GM18520 (cell line): ENCODE measurements at regions not wholly inside any gene's neighbourhood (a gene's known extent, or its start where the extent isn't known, plus 50 kb on each side); places are given as distances from the start of the nearest gene placed in this dataset.

ENCODE experiments used
- ATAC-seq: cut with Tn5 transposase; IDR thresholded peaks from one replicate; pipeline ENCODE4 v1.9.1; 2021; ENCODE audit not compliant: unreplicated experiment

DNA sequence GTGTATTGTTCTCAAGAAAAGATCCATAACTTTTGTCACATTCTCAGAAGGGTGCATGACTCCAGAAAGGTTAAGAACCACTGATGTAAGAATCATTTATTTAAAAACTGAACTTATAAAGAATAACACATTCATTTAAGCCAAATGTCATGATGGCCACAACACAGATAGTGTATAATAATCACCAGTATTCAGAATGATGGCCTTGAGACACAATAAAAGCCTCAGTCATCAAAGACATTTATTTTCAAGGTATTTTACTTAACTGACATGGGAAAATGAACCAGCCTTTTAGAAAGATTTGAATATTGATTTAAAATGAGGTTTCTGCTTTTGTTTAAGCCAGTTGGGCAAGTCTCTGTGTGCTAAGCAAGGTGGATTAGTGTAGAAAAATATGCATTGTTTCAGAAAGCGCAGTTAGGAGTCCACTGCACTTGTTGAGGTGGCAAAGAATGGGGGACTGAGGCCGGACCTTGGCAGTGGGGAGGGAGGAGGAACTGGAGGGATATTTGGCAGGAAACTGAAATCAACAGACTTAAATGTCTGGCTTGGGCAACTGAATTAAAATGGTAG lies 371.9 kb upstream of the ESRRG start:
- ATAC-seq = no peak

DNA sequence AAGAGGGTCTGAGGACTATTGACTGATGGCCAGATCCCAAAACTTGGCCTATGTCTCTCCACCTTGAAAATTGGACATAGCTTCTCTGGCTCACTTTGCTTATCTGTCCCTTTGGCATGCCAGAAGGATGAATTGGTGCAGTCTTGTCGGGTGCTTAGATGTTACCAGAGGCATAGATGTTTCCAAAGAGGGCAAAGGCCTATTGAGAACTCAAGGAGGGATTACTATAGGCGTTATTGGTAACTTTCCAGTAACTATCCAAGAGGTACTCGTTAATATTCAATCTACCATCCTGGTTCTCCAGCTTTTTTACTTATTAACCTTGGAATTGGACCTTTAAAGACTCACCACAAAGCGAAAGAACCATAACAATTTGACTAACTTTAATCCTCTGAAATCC lies 368.3 kb upstream of the ESRRG start:
- no peak for ATAC-seq

DNA sequence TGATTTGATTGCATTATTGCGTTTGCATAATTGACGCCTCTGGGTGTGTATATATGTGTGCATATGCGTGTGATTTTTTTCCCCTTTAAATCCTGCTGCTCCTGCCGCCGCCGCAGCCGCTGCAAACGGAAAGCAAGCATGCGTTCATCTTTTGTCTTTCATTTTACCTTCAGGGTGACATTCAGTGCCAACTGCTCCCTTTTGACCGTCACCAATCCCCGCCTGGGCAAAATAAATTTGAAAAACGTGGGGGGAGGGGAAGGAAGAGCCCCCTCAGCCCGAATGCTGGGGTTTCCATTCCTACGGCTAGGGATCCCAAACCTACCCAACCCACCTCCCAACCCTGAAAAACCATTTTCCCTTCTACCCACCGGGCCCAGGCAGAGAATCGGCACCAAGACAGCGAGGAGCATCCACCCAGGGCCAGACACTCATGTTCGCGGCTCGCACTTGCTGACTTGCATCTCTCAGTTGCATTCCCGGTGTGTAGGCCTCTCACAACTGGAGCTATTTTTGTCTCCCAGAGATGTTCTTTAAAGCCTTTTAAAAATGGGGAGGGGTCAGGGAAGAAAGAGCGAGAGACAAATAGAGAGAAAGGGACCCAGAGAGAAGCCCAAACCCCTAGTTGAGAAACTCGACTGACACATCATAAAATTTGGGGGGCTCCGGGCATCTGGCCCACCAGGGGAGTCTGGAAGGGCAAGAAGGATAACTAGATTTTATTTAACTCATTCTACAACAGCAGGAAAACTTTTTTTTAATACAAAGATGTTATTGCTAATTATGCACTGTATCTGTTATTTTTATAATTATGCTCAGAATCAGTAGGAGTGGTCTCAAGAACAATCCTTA lies 367.1 kb upstream of the ESRRG start:
- no peak for ATAC-seq

DNA sequence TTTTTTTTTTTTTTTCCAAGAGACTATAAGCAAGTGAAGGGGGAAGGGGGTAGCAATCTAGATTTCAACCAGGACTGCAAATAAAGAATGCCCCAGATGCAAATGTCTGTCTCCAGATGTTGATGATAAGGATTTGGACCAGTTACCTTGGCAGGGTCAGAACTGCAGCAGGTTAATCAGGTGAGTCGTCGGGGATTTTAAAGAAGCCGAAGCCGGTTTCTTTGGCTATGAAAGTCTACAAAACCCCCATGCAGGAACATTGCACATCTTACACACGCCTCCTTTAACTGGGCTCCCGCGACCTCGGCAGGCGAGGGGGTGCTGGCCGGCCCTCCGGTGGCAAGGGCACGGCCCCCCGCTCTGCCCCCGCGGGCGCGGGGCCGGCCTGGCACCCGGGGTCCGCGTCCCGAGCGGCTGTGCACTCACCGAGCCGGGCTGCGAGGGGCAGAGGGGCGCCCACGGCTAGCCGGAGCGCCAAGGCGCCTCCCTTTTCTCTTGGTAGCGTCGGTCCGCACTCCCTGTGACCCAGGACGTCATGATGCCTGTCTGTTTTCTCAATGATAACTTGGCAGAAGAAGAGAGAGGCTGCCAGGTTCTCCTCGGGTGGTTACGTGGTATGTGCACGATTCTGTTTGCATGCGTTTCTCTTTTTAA lies 366.3 kb upstream of the ESRRG start:
- ATAC-seq = no peak

DNA sequence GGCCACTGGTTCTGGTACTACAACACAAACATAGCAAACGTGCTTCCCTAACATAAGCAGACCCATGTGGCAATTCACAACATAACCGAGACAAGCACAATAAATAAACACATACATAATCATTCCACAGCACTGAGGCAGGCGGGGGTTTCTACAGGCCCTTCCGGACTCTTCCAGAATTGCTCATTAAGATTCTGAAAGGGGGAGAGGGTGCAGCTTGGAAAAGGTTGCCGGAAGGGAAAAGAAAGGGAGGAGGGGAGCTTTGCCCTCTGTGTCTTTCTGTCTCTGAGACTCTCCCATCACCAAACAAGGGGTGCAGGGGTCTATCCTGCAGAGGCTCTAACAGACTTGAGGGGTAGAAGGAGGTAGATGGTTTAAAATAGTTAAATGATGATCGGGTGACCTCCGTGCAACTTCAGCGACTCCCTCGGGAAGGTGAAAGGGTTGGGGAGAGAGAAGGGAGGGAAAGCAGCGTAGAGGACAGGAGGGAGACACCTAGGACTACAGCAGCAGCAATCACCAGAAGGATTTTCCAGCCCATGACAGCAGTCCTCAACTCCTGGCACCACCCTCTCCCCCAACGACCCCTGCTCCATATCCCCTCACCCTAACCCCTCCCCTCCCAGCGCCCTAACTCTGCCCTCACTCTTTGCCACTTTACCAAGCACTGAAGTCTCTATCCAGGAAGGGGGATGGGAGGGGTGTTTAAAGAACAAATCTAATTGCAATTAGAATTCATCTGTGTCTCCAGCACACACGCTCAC lies 365.5 kb upstream of the ESRRG start:
- no peak for ATAC-seq

DNA sequence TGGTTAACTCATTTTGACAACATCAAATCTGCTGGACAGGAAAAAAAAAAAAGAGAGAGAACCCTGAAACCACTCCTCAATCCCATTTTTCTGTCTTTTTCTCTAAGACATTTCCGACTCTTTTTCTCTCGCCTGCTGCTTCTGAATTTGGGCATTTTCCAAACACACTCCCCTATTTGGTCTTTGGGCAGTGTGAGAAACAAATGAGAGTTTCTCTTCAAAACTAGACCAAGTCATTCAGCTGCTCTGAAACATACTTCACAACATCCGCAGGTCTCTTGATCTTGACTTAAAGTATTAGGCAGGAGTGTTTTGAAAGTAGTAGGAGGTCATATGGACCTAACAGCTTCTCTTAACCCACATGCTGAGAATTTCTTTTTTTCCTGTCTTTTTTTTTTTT lies 364.8 kb upstream of the ESRRG start:
- no peak for ATAC-seq

DNA sequence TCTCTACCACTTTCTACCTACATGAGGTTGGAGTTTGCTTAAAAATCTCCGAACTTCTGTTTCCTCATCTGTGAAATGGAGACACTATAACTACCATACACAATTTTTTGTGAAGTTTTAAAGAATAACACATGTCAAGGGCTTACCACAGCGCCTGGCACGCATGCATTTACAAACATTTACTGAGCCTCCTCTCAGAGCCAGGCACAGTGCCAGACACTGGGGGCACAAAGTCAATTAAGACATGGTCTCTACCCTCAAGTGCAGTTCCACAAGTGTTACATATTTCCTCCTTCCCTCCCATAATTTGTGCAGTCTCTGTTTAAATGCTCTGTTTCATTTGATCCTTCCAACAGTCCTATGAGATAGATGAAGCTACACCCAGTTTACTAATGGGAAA lies 356.4 kb upstream of the ESRRG start:
- ATAC-seq = no peak

DNA sequence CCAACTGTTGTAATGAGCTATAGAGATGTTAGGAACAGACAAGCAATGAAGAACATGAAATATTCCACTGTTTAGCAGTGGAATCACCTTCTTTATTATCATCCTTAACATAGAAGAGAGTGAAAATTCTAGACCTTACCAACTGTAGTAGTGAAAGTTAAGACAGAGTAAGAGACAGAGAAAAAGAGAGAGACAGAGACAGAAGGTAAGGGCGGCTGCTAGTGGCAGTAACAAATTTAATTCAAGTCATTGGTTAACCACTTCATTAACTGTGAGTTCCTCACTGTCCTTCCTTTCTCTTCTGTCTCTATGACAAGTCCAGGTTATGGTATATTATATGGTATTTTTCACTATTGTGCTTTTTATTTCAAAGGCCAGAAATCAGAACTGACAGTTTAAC lies 355.7 kb upstream of the ESRRG start:
- no peak for ATAC-seq

DNA sequence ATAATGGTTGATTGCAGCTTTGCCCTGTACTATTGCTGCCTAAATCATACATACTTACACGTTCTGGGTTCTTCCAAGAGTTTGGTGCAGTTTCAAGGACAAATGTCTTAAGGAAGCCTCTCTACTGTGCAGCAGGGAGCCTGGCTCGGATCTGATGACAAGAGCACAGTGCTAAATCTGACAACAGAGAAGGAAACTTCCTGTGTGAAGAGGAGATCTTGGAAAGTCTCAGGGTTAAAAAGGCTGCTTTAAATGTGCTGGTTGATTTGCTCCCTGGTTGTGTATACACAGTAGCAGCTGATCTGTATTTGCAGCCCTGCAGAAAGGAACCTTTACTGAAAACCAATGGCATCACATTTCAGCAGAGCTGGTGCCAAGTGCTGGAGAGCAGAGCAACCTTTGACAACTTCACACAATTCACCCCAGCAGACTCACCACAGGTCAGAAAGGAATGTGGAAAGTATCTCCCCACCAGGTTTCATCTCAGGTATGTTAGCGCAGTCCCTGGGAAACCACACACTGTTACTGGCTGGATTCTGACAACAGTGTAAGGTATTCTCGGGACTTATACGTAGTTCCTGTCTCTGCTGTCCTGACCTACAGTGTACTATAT lies 355.0 kb upstream of the ESRRG start:
- no peak for ATAC-seq

DNA sequence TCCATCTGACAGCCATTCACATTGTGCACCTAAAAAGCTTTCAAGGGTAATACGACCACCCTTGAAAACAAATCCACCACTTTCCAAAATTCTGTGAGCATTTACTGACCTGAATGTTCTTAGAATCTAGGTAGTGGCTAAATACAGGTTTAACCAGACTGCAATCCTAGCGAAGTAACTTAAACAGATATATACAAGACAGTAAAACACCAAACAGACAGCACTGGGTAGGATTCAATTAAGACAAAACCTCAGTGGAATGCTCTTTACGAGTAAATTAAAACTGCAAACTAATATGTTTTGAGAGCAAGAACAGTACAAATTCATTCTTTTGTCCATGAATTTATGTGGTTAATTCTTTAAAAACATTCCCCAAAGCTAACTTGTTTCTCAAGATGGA lies 354.2 kb upstream of the ESRRG start:
- no peak for ATAC-seq

DNA sequence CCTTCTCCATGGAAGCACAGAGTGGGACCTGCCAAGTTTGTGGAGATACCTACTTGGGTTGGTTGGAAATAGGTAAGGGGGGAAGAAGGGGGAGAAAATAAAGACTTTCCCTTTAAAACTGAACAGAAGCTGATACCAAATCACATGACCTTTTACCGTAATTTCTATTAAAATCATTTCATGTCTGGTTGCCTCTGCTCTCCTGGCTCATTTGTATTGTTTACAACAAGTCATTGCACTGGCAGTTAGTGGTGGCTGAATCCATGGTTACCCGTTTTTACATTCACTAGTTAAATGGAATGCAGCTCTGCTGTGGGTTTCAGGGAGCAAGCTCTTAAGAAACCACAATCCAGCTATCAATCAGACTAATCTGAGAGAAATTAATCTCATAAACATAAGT lies 353.7 kb upstream of the ESRRG start:
- ATAC-seq = no peak

DNA sequence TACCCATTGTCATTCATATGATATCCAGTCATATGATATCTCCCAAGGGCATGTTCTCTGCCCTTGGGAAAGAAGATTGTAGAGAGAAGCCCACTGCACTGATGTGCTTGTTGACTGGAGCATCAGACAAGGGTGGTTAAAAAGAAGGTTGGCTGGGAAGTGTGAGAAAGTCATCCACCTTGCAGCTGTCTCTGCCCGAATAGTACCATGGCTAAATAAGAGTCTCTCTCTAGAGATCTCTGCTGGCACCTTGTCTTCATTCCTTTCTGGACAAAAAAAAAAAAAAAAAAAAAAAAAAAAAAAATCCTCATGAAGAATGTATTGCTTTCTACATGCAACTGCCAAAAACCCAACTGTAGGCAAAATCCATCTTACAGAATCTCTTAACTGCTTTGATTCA lies 349.7 kb upstream of the ESRRG start:
- ATAC-seq = no peak

DNA sequence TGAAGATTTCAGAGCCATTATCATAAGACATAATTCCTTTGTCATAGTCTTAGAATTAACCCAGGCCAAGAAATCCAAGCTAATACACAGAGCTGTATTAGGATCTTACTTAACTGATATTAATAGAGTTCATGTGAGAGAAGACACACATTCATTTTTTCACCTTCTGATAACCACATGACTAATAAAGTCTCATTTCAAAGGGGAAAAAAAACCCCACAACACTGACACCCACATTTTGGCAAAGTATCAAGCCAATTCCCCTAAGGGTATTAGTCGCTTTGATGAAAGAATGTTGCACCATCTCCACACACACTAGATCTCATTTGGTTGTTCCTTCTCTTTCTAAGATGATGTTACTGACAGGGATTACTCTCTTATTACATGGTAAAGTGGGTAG lies 344.4 kb upstream of the ESRRG start:
- peak; percentile 63 for ATAC-seq

DNA sequence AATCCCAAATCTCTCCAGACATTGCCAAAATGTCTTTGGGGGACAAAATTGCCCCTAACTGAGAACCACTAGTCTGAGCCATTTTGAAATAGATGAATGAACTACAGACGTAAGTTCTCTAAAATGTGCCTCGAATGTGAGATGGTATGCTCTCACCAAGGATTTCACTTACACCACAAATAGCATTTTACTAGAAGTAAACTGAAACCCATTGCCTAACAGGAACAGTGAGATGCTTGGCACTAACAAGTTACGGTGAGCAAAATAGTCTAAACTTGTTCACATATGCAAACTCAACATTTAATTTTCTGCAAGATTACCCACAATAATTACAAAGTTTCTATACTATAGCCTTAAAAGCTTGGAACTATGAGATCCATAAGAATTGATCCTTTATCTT lies 343.6 kb upstream of the ESRRG start:
- no peak for ATAC-seq

DNA sequence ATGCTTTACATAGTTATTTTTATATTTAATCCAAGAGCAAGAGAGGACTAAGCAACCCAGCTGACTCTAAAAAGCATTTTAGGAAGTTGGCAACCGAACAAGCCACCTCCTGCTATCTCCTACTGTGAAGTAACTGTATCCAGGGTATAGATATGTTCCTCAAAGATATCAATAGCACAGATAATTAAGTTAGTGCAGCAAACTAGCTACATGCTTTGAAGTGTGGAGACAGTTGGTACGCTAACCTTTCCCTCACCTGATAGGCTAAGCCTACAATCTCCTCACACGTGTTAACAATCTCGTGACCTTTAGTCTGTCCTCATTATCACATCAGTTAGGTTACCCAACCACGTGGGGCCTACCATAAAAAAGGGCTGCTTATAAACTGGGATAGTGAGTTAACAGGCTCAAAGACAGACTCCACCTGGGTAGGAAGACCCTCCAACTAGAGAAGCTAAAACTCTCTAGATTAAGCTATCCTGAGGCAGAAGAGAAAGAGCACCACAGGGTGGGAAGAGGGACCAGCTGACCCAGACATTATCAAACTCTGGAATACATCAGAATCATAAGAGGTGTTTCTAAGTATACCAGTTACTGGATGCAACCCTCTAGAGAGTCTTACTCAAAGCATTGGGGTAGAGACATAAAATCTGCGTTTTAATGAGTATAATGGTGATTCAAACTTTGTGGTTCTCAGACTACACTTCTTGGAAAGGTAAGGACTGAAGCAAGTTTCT lies 340.1 kb upstream of the ESRRG start:
- no peak for ATAC-seq

DNA sequence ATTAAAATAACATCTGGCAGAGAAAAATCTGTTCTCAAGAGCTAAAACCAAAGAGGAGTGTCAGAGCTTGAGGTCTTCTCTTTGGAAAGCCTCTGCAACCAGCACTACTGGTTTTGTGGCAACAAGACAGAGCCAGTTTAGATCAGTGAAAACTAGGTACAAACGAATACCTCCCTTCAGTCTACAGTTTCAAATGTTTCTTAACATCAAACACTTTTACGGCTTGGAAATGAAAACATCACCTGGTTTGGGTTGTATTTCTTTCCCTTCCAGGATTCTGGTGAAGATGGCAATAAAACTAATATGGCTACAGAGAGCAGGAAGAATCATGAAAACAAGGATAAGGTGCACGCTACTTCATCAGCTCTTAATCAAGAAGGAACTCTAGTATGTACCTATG lies 339.4 kb upstream of the ESRRG start:
- no peak for ATAC-seq

DNA sequence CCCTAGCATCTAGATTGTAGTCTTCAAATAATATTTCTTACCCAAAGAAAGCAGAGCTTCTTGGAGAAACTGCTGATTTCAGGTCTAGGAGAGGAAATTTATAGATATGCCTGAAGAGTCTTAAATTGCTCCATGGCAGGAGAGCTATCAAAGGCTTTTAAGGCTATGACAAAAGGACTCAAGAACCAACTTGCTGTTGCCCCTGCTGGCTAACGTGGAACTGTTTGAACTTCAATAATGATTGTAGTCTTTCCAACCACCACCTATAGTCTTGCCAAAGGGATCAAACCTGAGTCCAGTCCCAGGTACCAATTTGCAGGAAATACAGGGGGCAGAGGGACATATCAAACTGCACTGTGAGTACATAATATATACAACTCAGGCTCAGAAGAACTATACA lies 336.2 kb upstream of the ESRRG start:
- ATAC-seq = no peak

DNA sequence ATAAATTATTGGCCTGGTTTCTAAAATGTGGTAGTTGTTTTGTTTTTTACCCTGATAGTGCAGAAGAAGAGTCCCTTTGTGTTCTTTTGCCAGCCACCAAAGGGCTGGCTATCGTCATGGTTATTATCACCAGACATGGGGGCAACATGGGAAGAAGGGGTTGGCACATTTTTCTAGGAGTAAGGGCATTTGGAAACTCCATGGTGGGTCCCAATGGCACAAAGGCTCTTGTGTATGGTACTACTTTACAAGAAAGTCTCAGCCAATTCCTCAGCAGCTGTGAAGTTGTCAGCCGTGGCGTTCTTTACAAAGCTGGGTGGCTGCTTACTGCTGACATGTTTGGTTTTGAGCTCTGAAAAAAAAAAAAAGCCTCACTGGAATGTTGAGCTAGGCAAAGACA lies 330.4 kb upstream of the ESRRG start:
- no peak for ATAC-seq

DNA sequence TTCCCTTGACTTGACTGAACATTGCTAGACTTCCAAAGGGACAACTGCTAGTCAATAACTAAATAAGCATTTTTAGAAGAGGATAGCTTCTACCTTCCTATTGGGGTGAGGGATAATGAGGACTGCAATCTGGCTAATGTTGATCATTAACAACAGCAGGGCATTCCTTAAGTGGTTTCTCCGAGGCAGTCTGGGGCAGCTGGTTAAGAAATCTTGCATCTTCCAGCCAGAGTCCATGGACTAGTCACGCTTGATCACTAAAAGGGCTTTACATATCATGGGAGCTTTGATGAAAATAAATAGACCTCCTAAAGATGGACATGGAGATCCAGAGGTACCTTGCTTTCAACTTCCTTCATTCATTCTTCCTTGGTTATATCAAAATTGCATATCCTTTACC lies 329.4 kb upstream of the ESRRG start:
- ATAC-seq = no peak

DNA sequence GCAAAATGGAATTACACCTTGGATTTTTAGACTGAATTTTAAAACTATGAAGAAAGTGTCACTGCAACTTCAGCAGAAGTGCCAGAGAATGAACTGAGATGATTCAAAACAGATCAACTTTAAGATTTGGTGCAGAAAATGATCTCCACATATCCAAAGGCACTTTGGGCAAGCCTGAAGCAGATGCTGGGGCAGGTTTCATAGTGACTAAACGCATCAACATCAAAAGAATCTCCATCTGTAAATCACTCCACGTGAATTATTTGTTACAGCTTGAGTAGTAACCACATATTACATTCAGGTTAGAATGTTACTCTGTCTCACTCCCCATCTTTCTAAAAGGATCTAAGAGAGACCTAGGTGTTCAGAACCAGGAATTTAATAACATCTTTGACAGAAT lies 329.0 kb upstream of the ESRRG start:
- no peak for ATAC-seq

DNA sequence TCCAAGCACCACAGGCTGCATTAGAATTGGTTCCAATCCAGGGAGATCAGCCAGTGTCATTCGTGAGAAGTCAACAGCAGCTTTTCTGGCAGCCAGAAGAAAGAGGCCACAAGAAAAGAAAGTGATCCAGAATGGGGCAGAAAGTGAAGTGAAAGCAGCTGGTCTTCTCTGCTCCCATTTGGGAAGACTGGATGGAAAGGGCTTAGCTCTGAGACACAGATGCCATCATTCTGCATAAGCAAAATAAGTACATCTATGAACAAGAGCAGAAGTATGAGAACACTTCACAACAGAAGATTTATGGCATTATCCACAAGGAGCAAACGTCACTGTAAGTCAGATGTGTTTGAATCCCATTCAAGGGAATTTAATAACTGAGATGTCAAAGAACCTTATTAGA lies 326.5 kb upstream of the ESRRG start:
- no peak for ATAC-seq
